HG03139 (cell line): ENCODE measurements at regions not wholly inside any gene's neighbourhood (a gene's known extent, or its start where the extent isn't known, plus 50 kb on each side); places are given as distances from the start of the nearest gene placed in this dataset.

ENCODE experiments used
- ATAC-seq: cut with Tn5 transposase; IDR thresholded peaks from one replicate; pipeline ENCODE4 v1.9.1; 2021; ENCODE audit not compliant: unreplicated experiment

DNA sequence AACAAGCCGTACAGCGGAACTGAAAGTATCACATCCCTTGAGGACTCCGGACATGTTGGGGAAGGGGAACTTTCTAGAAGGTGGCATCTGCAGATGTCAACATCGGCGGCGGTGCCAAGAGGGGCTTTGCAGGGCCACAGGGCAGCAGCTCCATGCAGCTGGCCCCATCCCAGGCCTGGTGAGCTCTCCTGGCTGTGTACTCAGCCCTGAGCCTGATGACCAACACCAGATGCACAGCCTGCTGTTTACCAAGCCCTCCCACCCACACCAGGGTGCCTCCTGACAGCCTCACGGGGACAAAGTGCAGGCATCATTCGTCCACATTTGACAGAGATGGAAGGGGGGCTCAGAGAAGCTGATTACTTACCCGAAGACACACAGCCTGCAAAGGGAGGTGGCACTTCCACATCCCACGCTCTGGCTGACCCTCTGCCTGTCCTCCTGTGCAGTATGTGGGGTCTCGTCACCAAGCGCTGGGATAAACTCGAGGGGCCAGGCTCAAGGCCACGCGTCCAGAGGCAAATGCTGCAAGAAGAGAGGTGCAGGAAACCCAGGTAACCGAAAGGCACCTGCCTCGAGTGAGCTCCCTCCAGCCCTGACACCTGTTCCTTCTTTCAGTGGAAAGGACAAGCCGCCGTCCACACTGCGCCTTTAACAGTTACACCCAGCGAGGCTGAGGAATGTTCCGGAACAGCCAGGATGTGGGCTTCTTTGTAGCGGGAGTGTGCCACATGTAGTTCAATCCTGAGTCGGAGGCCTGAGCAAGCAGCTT is 69.0 kb upstream of the ASAP2 start:
- no peak for ATAC-seq

DNA sequence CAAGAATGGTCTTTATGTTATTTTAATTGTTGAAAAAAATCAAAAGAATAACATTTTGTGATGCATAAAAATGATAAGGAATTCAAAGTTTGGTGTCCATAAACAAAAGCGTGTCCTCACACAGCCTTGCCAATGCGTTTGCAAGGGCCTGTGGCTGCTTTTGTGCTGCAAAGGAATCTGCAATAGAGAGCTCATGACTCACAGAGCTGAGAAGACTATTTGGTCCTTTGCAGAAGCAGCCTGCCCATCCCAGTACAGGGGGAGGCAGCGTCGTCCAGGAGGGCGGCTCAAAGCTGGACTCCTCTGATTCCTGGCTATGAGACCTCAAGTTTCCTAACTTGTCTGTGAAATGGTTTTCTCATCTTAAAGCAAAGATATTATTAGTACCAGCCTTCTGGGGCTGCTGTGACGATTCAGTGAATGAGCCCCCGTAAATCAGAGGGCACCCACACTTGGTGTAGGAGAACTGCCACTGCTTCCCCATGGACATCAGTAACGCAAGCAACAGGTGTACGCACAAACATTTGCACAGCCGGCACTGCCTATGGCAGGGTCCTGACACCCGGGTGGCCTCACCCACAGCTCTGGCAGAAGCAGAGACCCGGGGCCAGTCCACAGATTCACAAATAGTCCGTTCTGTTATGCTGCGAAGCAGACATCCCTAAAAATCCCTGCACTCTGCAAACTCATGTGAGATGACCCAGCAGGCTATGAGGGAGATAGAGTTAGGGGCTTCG is 70.6 kb upstream of the ASAP2 start:
- ATAC-seq, result no peak

DNA sequence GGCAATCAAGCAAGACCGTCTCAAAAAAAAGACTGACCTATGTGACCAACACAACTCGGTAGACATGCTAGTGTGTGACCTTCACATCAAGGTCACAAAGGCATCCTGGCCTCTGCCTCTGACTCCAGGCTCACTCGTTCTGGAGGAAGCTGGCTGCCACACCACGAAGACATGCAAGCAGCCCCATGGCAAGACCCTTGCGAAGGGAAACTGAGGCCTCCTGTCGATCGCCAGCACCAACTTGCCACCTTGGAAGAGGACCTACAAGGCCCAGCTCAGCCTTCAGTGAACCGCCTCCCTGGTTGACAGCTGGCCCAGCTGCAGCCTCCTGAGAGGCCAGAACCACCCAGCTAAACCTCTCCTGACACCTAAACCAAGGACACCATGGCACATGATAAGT is 79.3 kb upstream of the ASAP2 start:
- no peak for ATAC-seq

DNA sequence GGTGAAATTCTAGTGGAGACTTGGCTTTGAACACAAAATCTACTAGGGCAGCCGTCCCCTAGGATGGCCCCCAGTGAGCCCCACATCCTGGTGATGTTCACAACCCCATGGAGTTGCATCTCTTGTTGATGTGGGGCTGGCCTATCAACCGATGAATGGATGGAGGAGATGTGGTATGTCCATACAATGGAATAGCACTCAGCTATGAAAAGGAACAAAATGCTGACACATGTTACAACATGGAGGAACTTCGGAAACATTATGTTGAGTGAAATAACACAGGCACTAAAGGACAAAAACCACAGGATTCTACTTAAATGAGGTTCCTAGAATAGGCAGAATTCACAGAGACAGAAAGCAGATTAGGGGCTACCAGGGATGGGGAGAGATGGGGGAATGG is 80.1 kb upstream of the ASAP2 start:
- ATAC-seq, result no peak

DNA sequence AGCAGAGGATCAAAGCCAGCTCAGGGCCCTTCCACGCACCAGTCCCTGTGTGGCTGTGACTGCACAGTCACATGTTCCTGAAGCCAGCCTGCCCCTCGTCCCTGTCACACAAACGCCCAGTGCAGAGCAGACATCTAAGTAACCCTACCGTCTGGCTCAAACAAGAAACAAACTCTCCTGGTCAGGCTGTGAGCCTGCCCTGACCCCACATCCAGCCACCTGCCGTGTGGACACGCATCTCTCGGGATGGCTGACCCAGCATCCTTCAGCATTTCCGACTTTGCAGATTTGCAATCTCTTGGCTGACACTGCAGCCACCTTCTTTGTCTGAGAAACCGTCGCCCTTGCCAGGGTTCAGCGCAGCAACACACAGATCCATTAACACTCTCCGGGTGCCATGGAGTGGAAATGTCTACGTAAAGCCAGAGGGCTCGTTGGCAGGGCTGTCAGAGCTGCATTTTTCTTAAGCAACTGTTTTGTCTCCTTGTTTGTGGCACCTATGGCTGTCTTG is 82.3 kb upstream of the ASAP2 start:
- no peak for ATAC-seq

DNA sequence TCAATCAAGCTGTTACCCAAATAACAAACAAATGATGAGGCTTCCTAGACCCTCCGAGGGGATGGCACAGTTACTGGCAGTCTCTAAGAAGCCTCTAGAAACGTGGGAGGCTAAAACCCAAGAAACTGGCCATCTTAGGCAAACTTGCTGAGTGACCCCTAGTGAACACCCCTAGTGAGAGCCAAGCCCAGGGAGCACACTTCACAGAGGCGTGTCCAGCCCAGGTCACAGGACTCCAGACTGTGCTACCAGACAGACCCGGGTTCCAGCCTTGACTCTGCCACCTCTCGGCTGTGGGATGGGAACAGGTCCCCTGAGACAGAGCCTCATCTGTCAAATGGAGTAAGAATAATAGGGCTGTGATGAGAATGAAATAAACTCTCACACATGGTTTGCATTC is 83.5 kb upstream of the ASAP2 start:
- no peak for ATAC-seq

DNA sequence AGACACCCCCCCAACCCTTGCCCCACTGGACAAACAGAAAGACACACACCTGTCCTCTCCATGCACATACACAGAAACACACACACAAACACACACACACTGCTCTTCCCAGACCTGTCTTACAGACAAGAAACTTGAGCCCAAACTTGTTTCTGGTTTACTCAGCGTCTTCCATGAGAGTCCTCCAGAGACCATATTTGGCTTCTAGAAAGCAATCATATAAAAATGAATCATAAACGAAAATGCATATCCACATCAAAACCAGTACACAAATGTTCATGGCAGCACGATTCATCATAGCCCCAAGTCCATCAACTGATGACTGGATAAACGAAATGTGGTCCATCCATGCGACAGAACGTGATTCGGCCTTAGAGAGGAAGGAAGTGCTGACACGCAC is 84.2 kb upstream of the ASAP2 start:
- ATAC-seq, result no peak

DNA sequence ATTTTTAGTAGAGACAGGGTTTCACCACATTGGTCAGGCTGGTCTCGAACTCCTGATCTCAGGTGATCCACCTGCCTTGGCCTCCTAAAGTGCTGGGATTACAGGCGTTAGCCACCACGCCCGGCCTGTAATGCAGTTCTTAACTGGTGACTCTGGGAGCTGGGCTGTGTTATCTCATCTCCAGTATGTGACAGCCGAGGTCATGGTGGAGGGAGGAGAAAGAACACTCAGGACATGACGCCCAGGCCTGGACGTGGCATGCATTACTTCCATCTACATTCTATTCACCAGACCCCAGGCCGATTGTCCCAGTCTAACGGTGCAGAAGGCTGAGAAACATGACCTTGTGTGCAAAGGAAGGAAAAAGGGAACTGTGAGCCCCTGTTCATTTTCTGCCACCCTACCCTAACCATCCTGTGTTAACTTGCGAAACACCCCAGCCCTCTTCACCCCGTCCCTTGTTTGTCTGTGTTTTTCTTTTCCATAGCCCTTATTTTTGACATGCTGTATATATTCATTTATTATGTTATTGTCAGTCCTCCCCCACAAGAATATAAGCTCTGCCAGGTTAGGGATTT is 88.1 kb upstream of the ASAP2 start:
- ATAC-seq, result no peak

DNA sequence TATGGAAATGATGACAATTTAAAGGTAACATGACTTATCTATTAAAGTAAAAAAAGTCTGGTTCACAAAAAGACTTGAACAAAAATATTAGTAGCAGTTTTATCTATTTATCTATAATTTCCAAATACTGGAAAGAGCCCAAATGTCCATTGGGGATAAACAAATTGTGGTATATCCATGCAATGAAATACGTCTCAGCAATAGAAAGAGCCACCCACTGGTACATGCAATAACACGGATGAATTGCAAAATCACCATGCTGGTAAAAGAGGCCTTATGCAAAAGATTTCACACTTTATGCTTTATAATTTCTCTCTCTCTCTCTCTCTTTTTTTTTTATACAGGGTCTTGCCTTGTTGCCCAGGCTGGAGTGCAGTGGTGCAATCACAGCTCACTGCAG is 91.4 kb upstream of the ASAP2 start:
- ATAC-seq, result no peak

DNA sequence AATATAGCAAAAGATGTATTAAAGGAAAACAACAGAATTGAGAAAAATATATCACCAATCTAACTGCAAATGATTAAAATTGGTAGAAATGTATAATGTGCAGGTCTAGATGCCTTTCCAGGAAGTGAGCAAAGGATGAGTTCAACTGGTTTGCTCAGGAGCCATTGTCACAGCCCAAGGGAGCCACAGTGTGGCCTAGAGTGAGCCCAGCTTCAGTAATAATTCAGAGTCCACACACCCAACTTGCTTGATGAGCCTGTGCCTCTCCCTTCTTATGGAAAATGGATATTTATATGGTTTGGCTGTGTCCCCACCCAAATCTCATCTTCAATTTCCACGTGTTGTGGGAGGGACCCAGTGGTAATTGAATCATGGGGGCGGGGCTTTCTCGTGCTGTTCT is 92.2 kb upstream of the ASAP2 start:
- ATAC-seq, result no peak

DNA sequence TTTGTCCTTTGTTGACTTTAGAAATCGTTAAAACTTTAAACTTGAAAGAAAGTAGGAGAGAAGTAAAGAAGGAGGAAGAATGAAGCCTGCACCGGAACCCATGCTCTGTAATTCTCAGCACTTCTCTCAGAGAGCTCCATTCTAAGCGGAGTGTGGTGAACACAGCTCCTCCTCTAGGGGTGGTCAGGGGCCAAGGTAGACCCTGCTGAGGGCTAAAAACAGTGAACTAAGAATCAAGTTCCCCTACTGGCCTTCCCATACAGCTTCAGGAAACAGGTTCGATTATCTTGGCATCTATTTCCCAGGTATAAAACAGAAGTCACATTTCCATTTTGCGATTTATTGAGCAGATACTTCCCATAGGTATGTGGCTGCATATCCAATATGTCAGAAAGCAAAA is 92.7 kb upstream of the ASAP2 start:
- no peak for ATAC-seq

DNA sequence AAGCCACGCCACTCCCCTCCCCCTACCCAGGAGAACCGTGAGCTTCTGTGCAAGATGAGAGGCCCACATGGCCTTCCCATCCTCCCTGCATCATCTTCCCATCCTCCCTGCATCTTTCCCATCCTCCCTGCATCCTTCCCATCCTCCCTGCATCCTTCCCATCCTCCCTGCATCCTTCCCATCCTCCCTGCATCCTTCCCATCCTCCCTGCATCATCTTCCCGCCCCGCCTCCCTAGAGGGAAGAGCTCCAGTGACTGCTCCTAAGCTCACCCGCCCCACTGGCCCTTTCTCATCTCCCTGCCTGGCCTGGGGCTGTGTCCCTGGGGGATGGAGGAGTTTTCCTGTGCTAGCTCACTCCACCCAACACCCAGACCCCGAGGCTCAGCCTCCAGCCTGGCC is 93.3 kb upstream of the ASAP2 start:
- ATAC-seq, result no peak

DNA sequence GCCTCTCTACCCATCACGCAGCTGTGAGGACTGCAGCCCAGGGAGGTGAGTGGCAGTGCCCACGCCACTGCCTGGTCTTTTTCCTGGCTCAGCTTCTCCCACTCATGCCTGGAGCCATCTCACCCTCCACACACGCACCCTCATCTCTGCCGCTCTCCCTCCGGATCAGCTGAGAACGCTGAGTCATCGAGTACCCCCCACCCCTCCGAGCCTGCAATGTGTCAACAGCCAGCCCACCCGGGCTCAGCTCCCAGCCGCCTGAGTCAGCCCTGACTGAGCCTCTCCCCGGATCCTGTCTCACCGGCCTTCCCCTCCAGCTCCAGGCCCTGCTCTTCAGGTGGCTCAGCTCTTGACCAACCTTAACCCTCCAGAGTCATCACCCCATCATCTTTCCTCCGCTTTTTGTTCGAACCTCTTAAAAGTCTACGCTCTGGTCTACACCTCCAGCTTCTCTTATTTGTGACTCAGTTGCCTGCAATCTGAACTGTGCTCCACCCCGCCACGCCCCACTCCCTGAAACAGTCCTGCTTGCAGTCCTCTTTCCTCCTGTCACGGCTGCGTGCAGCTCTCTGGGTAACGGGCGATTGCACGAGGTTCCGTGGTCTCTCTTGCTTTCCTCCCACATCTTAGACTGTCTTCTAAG is 94.4 kb upstream of the ASAP2 start:
- ATAC-seq, result no peak

DNA sequence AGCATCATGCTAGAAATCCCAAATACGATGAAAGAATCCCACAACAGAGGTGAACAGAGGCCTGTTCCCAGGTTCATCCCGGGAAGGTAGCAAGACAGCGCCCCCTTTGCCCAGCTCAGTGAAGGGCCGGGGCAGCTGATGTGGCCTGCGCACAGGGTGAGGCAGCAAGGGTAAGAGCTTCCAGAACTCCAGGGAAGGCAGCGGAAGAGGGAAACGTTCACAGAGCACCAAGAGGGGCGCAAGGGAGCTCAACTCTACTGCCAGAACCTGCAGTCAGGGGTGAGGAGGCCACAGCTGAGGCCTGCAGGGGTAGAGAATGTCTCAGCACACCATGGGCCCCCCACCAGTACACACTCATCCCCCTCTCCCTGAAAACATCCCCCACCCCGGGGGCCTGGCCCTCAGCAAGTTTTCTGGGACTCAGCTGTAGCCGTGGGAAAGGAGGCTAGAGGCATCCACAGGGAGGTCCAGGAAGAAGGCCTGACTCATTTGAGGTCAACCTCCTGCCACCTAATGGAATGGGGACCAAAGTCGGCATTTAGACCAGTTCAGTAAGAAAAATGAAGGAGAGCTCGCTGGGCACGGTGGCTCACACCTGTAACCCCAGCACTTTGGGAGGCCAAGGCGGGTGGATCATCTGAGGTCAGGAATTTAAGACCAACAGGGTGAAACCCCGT is 95.6 kb upstream of the ASAP2 start:
- no peak for ATAC-seq

DNA sequence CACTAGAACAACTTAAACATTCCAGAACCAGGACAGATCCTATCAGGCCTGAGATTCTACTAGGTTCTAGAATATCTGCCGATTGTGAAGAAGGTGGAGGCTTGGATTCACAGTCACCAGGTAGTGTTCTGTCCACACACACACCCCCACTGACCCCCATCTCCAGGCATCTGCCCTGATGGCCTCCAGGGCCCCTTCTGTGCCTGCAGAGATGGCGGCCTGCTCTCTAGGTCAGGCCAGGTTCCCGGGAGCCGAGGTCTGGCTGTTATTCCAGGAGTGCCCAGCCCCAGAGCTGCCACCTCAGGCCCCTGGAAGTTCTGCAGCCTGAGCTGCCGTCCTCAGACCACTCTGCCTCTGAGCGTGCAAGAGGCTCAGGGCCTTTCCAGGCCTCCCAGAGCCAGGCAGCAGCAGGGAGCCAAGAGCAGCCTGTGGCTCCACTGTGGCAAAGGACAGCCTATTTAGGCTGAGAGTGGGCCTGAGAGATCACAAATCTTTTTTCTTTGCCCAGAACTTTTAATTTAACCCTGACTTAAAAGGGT is 96.2 kb upstream of the ASAP2 start:
- no peak for ATAC-seq

DNA sequence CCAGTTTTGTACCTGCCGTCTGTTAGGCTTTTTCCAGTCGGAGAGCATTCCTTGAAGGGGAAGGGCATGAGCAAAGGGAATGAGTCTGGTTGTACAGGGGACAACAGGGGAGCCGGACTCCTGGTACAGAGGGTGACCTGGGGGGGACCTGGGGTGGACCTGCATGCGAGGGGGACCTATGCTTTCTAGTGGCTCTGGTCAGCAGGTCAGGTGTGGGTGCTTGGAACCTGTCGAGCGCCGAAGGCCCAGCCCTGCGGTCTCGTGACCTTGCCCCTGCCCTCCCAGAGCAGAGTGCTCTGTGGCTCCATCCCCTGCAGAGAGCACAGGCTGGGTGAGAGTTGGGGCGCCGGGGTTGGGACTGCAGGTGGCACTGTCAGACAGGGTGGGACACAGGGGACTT is 96.7 kb upstream of the ASAP2 start:
- ATAC-seq, result no peak

DNA sequence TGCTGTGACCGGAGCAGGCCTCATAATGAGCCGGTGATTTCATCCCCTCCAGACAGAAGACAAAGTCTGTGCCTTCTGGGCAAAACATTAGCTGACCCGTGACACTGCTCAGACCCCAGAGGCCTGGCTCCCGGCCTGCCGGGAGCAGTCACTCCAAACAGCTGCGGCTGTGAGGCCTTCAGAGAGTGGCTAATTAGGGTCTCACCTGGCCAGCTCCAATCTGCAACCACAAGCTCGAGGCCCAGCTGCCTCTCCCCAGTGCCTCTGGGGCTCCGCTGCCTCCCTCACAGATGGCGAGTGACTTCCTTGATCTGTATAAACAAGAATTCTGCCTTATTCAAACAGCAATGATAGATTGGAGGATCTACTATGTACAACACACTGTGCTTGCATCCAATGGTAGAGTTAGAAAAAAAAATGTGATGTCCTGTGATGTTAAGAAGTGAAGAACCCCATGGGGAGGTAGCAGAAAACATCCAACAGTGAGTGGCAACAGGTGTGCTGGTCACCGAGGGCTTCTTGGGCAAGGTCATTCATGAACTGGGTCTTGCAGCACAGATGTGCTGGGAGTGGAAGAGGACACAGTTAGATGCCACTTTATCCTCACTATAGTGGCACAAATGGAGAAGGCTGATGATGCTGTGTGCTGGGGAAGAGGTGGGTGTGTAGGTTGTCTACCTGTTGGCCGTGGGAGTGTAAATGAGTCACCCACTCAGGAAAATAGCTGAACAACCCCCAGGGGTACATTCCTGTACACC is 98.2 kb upstream of the ASAP2 start:
- no peak for ATAC-seq

DNA sequence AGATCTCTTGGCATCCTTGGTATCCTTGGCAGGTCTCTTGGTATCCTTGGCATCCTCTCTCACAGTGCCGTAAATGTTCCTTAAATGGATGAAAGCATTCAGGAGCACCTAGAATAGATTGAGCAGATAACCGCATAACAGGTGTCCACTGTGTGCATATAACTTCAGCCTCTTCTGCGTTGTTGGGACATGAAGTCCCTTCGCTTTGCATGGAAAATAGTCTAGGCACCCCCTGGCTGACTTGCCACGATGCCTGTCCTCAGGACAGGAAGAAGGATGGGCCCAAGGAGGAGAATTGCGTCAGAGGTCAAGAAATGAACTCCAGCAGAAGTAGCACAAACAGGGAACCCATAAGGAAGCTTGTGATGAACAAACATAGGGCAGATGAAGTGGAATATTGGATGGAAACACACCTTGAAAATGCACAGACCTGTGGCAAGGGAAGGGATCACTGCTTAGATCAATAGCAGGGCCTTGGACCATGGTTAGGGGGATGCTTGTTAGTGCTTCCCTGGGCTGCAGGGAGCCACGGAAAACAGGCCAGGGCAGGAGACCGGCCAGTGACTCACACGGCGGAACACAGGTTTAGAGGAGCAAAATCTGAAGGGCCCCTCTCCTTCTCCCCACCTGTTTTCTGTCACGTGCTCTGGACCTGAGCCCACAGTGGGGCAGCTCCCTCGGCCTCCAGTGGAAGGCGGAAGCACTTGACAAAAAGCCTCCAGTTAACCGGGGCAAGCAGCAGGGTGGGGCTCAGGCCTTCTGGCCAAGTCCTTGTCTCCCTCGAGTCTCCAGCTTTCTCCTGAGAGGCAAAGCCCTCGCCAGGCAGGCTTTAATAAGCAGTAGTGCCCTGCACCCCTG is 99.2 kb upstream of the ASAP2 start:
- ATAC-seq, result no peak
